Suprapubic skin (tissue), 4 donors: ENCODE measurements at regions not wholly inside any gene's neighbourhood (a gene's known extent, or its start where the extent isn't known, plus 50 kb on each side); places are given as distances from the start of the nearest gene placed in this dataset.

ENCODE experiments used
- DNase-seq, 2 donors: peaks; one replicate each; pipeline ENCODE4 v3.0.0-alpha.2; 2019; ENCODE audit warnings: low spot score in 2 of 2
- H3K27ac ChIP-seq: fragments of 200-600 bp; sonication (generic); one replicate; pipeline ENCODE4 v1.5.1; 2019
- H3K27me3 ChIP-seq: fragments of 200-600 bp; sonication (generic); one replicate; pipeline ENCODE4 v1.5.1; 2019
- H3K36me3 ChIP-seq: fragments of 200-600 bp; sonication (generic); one replicate; pipeline ENCODE4 v1.5.1; 2019
- H3K4me1 ChIP-seq: fragments of 200-600 bp; sonication (generic); one replicate; pipeline ENCODE4 v1.5.1; 2019
- H3K4me3 ChIP-seq: fragments of 200-600 bp; sonication (generic); one replicate; pipeline ENCODE4 v1.5.1; 2019; ENCODE audit warnings: mild to moderate bottlenecking
- H3K9me3 ChIP-seq: fragments of 200-600 bp; sonication (generic); one replicate; pipeline ENCODE4 v1.5.1; 2019
- EP300 ChIP-seq: sonication (generic); formaldehyde crosslinking; IDR thresholded peaks from one replicate; pipeline ENCODE4 v1.6.1; 2017; ENCODE audit warnings: antibody characterized with exemption
- POLR2A ChIP-seq, 2 donors: fragments of 450-650 bp; IDR thresholded peaks; one replicate each; pipeline ENCODE4 v1.6.1; 2017; ENCODE audit warnings: antibody characterized with exemption in 2 of 2, mild to moderate bottlenecking in 2 of 2, moderate library complexity in 2 of 2
- POLR2AphosphoS5 ChIP-seq, 3 donors: sonication (generic); formaldehyde crosslinking; IDR thresholded peaks; one replicate each; pipeline ENCODE4 v1.6.1; 2017; ENCODE audit warnings: antibody characterized with exemption in 3 of 3
- WGBS: methylation state at CpG from one replicate; pipeline ENCODE4 v1.1.5; 2018; 5-methylcytosine and 5-hydroxymethylcytosine counted together
- TF ChIP-seq, protein P1 (sequence below), 2 donors: fragments of 200-600 bp in 1 of 2; fragments of 450-650 bp in 1 of 2; sonication (generic) in 1 of 2; IDR thresholded peaks; one replicate each; pipeline ENCODE4 v1.5.1; 2016 to 2019; ENCODE audit warnings: antibody characterized with exemption in 2 of 2, mild to moderate bottlenecking in 1 of 2, moderate library complexity in 1 of 2

DNA sequence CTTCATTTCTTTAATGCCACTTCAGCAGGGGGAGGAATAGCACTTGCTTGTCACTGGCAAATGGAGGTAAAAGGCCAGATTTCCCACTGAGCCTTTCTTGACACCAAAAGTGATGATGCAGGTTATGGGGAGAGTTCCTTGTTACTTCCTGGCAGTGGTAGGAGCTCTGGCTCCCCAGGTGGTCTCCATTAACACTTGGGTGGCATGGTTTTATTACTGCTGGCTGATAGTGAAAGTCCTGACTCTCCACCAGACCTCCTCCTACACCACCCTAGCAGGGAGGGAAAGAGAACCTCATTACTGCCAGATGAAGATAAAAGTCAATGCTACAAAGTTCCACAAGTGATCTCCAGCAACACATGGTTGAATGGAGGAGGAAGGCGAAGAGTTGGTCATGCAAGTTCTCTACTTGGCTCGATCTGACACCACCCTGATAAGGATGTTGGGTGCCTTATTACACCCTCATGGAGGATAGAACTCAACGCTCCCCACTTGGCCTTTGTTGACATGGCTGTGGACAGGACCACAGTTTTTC is 152.7 kb upstream of the GNAO1 start:
- H3K9me3 ChIP-seq: no peaks in the 10 kb centered on the region
- DNase-seq: no peak
- WGBS: 74% methylated on average over 3 of the region's 3 CpGs
- H3K27me3 ChIP-seq: no peaks in the 10 kb centered on the region
- no peaks in the 10 kb centered on the region for H3K4me1 ChIP-seq
- H3K36me3 ChIP-seq: no peaks in the 10 kb centered on the region
- H3K27ac ChIP-seq: no peak overlapping the region
- TF ChIP-seq POLR2A (IDR thresholded peaks at IDR 0.05) (no peak), POLR2AphosphoS5 (IDR thresholded peaks at IDR 0.05) (no peak), EP300 (no peak)
- TF ChIP-seq, protein P1, sequence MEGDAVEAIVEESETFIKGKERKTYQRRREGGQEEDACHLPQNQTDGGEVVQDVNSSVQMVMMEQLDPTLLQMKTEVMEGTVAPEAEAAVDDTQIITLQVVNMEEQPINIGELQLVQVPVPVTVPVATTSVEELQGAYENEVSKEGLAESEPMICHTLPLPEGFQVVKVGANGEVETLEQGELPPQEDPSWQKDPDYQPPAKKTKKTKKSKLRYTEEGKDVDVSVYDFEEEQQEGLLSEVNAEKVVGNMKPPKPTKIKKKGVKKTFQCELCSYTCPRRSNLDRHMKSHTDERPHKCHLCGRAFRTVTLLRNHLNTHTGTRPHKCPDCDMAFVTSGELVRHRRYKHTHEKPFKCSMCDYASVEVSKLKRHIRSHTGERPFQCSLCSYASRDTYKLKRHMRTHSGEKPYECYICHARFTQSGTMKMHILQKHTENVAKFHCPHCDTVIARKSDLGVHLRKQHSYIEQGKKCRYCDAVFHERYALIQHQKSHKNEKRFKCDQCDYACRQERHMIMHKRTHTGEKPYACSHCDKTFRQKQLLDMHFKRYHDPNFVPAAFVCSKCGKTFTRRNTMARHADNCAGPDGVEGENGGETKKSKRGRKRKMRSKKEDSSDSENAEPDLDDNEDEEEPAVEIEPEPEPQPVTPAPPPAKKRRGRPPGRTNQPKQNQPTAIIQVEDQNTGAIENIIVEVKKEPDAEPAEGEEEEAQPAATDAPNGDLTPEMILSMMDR (IDR thresholded peaks at IDR 0.05): no peak
- H3K4me3 ChIP-seq: no peak overlapping the region

DNA sequence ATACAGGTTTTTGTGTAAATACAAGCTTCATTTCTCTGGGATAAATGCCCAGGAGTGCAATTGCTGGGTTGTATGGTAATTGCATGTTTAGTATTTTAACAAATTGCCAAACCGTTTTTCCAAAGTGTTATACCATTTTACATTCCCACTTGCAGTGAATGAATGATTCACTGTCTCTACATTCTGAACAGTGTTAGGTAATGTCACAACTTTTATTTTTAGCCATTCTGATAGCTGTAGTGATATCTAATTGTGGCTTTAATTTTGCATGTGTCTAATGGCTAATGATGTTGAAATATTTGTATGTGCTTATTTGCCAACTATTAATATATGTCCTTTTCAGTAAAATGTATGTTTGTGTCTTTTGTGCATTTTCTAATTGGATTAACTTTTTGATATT is 156.9 kb upstream of the CES5A start:
- no peaks in the 10 kb centered on the region for H3K36me3 ChIP-seq
- no peaks in the 10 kb centered on the region for H3K4me1 ChIP-seq
- H3K9me3 ChIP-seq: no peaks in the 10 kb centered on the region
- no peak for TF ChIP-seq POLR2A (IDR thresholded peaks at IDR 0.05)
- TF ChIP-seq POLR2AphosphoS5 (IDR thresholded peaks at IDR 0.05): no peak
- no peak for TF ChIP-seq EP300
- TF ChIP-seq, protein P1 (IDR thresholded peaks at IDR 0.05): no peak
- no peak overlapping the region for H3K4me3 ChIP-seq
- peaks cover 3% of the 10 kb centered on the region for H3K27me3 ChIP-seq
- H3K27ac ChIP-seq: no peak overlapping the region
- no peak for DNase-seq
- WGBS: 59% methylated on average over 1 of the region's 1 CpG

DNA sequence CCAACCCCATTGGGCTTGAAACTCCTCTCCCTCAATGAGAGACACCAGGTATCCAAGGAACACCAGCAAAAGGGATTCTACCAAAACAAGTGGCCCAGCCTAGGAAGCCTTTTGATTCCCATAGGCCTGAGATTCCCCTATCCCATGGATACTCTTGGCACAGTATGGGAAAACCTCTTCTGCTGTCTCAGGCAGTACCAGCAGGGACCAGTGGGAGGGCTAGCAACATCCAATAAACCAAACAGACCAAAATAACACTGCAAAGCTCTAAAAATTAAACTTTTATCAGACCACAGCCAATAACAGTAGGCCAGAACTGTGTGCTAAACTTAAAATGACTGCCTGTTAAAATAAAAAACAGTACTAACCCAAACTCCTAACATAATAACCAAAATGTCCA is 153.9 kb upstream of the CES5A start:
- Histone ChIP-seq H3K27me3 (peaks cover 6% of the 10 kb centered on the region), H3K4me3 (no peak overlapping the region), H3K27ac (no peak overlapping the region), H3K4me1 (no peaks in the 10 kb centered on the region), H3K36me3 (no peaks in the 10 kb centered on the region), H3K9me3 (no peaks in the 10 kb centered on the region)
- no peak for DNase-seq
- no peak for TF ChIP-seq EP300
- TF ChIP-seq, protein P1 (IDR thresholded peaks at IDR 0.05): no peak
- TF ChIP-seq POLR2AphosphoS5 (IDR thresholded peaks at IDR 0.05): no peak
- no peak for TF ChIP-seq POLR2A (IDR thresholded peaks at IDR 0.05)

DNA sequence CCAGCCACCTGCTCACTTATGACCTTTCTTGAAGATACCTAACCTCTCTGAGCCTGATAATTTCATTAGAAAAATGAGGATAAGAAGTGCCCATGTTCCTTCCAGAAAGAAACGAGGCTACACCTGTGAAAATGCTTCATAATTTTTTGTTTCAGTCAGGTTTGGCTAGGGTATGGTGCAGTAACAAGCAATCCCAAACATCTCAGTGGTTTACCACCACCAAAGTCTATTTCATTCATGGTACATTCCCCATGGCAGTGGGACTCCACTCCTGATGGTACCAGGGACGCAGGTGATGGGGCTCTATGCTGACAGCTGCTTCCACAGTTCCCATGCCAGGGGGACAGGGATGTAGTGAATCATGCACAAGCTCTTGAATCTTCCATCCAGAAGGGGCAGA is 147.6 kb upstream of the CES5A start:
- WGBS: 48% methylated on average over 2 of the region's 2 CpGs
- Histone ChIP-seq H3K4me1 (no peaks in the 10 kb centered on the region), H3K27me3 (peaks cover 3% of the 10 kb centered on the region), H3K4me3 (no peak overlapping the region), H3K36me3 (no peaks in the 10 kb centered on the region), H3K27ac (no peak overlapping the region), H3K9me3 (no peaks in the 10 kb centered on the region)
- no peak for DNase-seq
- no peak for TF ChIP-seq POLR2AphosphoS5 (IDR thresholded peaks at IDR 0.05)
- no peak for TF ChIP-seq EP300
- TF ChIP-seq POLR2A (IDR thresholded peaks at IDR 0.05): no peak
- TF ChIP-seq, protein P1 (IDR thresholded peaks at IDR 0.05): no peak

DNA sequence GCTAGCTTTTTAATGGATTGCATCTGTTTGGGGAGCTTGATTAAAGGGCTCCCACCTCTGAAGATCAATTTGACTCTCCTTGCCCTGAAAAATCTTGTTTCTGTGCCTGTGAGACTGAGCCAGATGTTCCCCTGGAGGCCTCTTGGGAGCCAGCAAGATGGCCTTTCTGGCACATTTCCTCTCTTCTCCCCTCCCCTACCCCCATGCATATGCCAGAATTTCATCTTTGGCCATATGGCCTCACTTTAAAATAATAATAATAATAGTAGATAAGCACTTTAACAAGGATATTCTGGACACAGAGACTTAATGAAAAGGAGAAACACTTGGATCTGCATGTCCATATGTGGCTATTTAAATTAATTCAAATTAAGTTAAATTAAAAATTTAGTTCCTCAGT is 144.1 kb upstream of the CES5A start:
- no peaks in the 10 kb centered on the region for H3K27me3 ChIP-seq
- no peak overlapping the region for H3K4me3 ChIP-seq
- TF ChIP-seq POLR2AphosphoS5 (IDR thresholded peaks at IDR 0.05): no peak
- TF ChIP-seq EP300: no peak
- TF ChIP-seq POLR2A (IDR thresholded peaks at IDR 0.05): no peak
- TF ChIP-seq, protein P1 (IDR thresholded peaks at IDR 0.05): no peak
- no peaks in the 10 kb centered on the region for H3K36me3 ChIP-seq
- H3K27ac ChIP-seq: no peak overlapping the region
- no peak for DNase-seq
- H3K9me3 ChIP-seq: no peaks in the 10 kb centered on the region
- no peaks in the 10 kb centered on the region for H3K4me1 ChIP-seq
